GM18868 (cell line): ENCODE measurements at regions not wholly inside any gene's neighbourhood (a gene's known extent, or its start where the extent isn't known, plus 50 kb on each side); places are given as distances from the start of the nearest gene placed in this dataset.

Experiments
- ATAC-seq: cut with Tn5 transposase; IDR thresholded peaks from one replicate; pipeline ENCODE4 v1.9.1; 2021; ENCODE audit warnings: mild to moderate bottlenecking, moderate library complexity; ENCODE audit not compliant: unreplicated experiment

GRCh38 chr15:59953392-59953883 lies 50.7 kb upstream of the FOXB1 start:
- ATAC-seq, result no peak

- no peak for ATAC-seq
Measured at GRCh38 chr15:59952960-59953359, 51.2 kb upstream of the FOXB1 start.

GRCh38 chr15:59950603-59951388 lies 53.3 kb upstream of the FOXB1 start:
- no peak for ATAC-seq

- ATAC-seq, result no peak
Measured at GRCh38 chr15:59948924-59949613, 55.0 kb upstream of the FOXB1 start.

GRCh38 chr15:59946084-59946483 lies 58.0 kb upstream of the FOXB1 start:
- no peak for ATAC-seq

- ATAC-seq, result no peak
Measured at GRCh38 chr15:59945036-59945435, 59.1 kb upstream of the FOXB1 start.

- ATAC-seq, result no peak
Measured at GRCh38 chr15:59941612-59942011, 62.5 kb upstream of the FOXB1 start.

- no peak for ATAC-seq
Measured at GRCh38 chr15:59940928-59941327, 63.2 kb upstream of the FOXB1 start.

- ATAC-seq, result no peak
Measured at GRCh38 chr15:59940456-59940855, 63.7 kb upstream of the FOXB1 start.

GRCh38 chr15:59936741-59937140 lies 67.4 kb upstream of the FOXB1 start:
- ATAC-seq, result no peak

- ATAC-seq, result no peak
Measured at GRCh38 chr15:59933607-59934006, 70.5 kb upstream of the FOXB1 start.

GRCh38 chr15:59931646-59932261 lies 72.4 kb upstream of the FOXB1 start:
- ATAC-seq, result no peak

GRCh38 chr15:59924812-59925522 lies 79.1 kb upstream of the FOXB1 start:
- ATAC-seq, result no peak

- ATAC-seq, result no peak
Measured at GRCh38 chr15:59924096-59924495, 80.0 kb upstream of the FOXB1 start.

GRCh38 chr15:59923508-59923907 lies 80.6 kb upstream of the FOXB1 start:
- no peak for ATAC-seq

- peak; percentile 95 for ATAC-seq
Measured at GRCh38 chr15:59918994-59919951, 84.8 kb upstream of the FOXB1 start.

- peak; percentile 65 for ATAC-seq
Measured at GRCh38 chr15:59917504-59918157, 86.5 kb upstream of the FOXB1 start.

GRCh38 chr15:59906046-59906445 lies 98.1 kb upstream of the FOXB1 start:
- ATAC-seq, result no peak

GRCh38 chr15:59905176-59905575 lies 98.9 kb upstream of the FOXB1 start:
- ATAC-seq, result no peak
